Central memory CD8-positive, alpha-beta T cell (primary cell): ENCODE measurements at regions not wholly inside any gene's neighbourhood (a gene's known extent, or its start where the extent isn't known, plus 50 kb on each side); places are given as distances from the start of the nearest gene placed in this dataset.
"Not testable (repeated sequence)": the region's sequence is repeated elsewhere in the genome, so short reads cannot be mapped to it uniquely, and the experiment has no call there.

Experiments
- ATAC-seq: fragments of 150-1000 bp; cut with Tn5 transposase; replicated peaks from 2 replicates; pipeline ENCODE4 v1.10.0; 2022; ENCODE audit warnings: mild to moderate bottlenecking, moderate FRiP score, moderate number of reproducible peaks; ENCODE audit not compliant: poor library complexity, severe bottlenecking; ENCODE audit errors: extremely low read depth
- DNase-seq, 2 donors: peaks; one replicate each; pipeline ENCODE4 v3.0.0; 2021; ENCODE audit warnings: low spot score in 2 of 2
- H3K27ac Mint-ChIP-seq: one replicate; pipeline ENCODE4 v1.8.0; 2022; ENCODE audit warnings: low read depth, mild to moderate bottlenecking, moderate library complexity, mixed read lengths
- H3K27me3 Mint-ChIP-seq: one replicate; pipeline ENCODE4 v1.8.0; 2022; ENCODE audit warnings: mixed read lengths
- H3K36me3 Mint-ChIP-seq: one replicate; pipeline ENCODE4 v1.8.0; 2022; ENCODE audit warnings: mild to moderate bottlenecking, moderate library complexity, mixed read lengths; ENCODE audit not compliant: insufficient read depth
- H3K4me1 Mint-ChIP-seq: one replicate; pipeline ENCODE4 v1.8.0; 2022; ENCODE audit warnings: mixed read lengths
- H3K4me3 Mint-ChIP-seq: one replicate; pipeline ENCODE4 v1.8.0; 2022; ENCODE audit warnings: mild to moderate bottlenecking, moderate library complexity, mixed read lengths
- H3K9me3 Mint-ChIP-seq: one replicate; pipeline ENCODE4 v1.8.0; 2022; ENCODE audit warnings: mixed read lengths

- H3K4me1 Mint-ChIP-seq, result no peaks in the 10 kb centered on the region
- no peak overlapping the region for H3K27ac Mint-ChIP-seq
- ATAC-seq, result no peak
- H3K36me3 Mint-ChIP-seq, result peaks cover 2% of the 10 kb centered on the region
- peaks cover 22% of the 10 kb centered on the region for H3K27me3 Mint-ChIP-seq
- H3K9me3 Mint-ChIP-seq, result no peaks in the 10 kb centered on the region
- H3K4me3 Mint-ChIP-seq, result no peak overlapping the region
- no peak for DNase-seq
Observed at GRCh38 chr5:123294544-123294943, 128.7 kb downstream of the CEP120 start.

GRCh38 chr5:123289210-123289609 is 134.0 kb downstream of the CEP120 start:
- no peak for DNase-seq
- no peak overlapping the region for H3K4me3 Mint-ChIP-seq
- no peaks in the 10 kb centered on the region for H3K4me1 Mint-ChIP-seq
- no peak for ATAC-seq
- H3K27ac Mint-ChIP-seq, result no peak overlapping the region
- H3K36me3 Mint-ChIP-seq, result peaks cover 2% of the 10 kb centered on the region
- H3K9me3 Mint-ChIP-seq, result no peaks in the 10 kb centered on the region
- H3K27me3 Mint-ChIP-seq, result peaks cover 57% of the 10 kb centered on the region

- Mint-ChIP-seq H3K27ac (no peak overlapping the region), H3K4me1 (no peaks in the 10 kb centered on the region), H3K27me3 (peaks cover 71% of the 10 kb centered on the region), H3K36me3 (peaks cover 2% of the 10 kb centered on the region), H3K4me3 (no peak overlapping the region), H3K9me3 (no peaks in the 10 kb centered on the region)
- DNase-seq (no peak), ATAC-seq (no peak)
Observed at GRCh38 chr5:123287881-123288280, 135.3 kb downstream of the CEP120 start.

- ATAC-seq (no peak), DNase-seq (no peak)
- Mint-ChIP-seq H3K36me3 (no peaks in the 10 kb centered on the region), H3K4me3 (no peak overlapping the region), H3K9me3 (no peaks in the 10 kb centered on the region), H3K4me1 (no peaks in the 10 kb centered on the region), H3K27ac (no peak overlapping the region), H3K27me3 (peaks cover 81% of the 10 kb centered on the region)
Observed at GRCh38 chr5:123286891-123287290, 136.3 kb downstream of the CEP120 start.

GRCh38 chr5:123285122-123286023 is 137.8 kb downstream of the CEP120 start:
- DNase-seq, result no peak
- H3K27me3 Mint-ChIP-seq, result peaks cover 82% of the 10 kb centered on the region
- no peaks in the 10 kb centered on the region for H3K4me1 Mint-ChIP-seq
- H3K9me3 Mint-ChIP-seq, result no peaks in the 10 kb centered on the region
- H3K27ac Mint-ChIP-seq, result no peak overlapping the region
- no peak for ATAC-seq
- H3K4me3 Mint-ChIP-seq, result no peak overlapping the region
- no peaks in the 10 kb centered on the region for H3K36me3 Mint-ChIP-seq

- no peak overlapping the region for H3K27ac Mint-ChIP-seq
- peaks cover 66% of the 10 kb centered on the region for H3K27me3 Mint-ChIP-seq
- DNase-seq, result no peak
Observed at GRCh38 chr5:123283499-123283898, 139.7 kb downstream of the CEP120 start.

GRCh38 chr5:123283031-123283430 is 140.2 kb downstream of the CEP120 start:
- H3K9me3 Mint-ChIP-seq, result no peaks in the 10 kb centered on the region
- H3K36me3 Mint-ChIP-seq, result no peaks in the 10 kb centered on the region
- ATAC-seq (no peak), DNase-seq (no peak)
- peaks cover 66% of the 10 kb centered on the region for H3K27me3 Mint-ChIP-seq
- no peaks in the 10 kb centered on the region for H3K4me1 Mint-ChIP-seq
- H3K27ac Mint-ChIP-seq, result no peak overlapping the region
- no peak overlapping the region for H3K4me3 Mint-ChIP-seq

More at GRCh38 chr5:123283499-123283898, 139.7 kb downstream of the CEP120 start:
- Mint-ChIP-seq H3K4me1 (no peaks in the 10 kb centered on the region), H3K36me3 (no peaks in the 10 kb centered on the region), H3K4me3 (no peak overlapping the region), H3K9me3 (no peaks in the 10 kb centered on the region)
- ATAC-seq, result no peak

GRCh38 chr5:123282444-123282843 is 140.8 kb downstream of the CEP120 start:
- ATAC-seq, result no peak
- H3K4me3 Mint-ChIP-seq, result no peak overlapping the region
- no peaks in the 10 kb centered on the region for H3K9me3 Mint-ChIP-seq
- no peaks in the 10 kb centered on the region for H3K36me3 Mint-ChIP-seq
- H3K27me3 Mint-ChIP-seq, result peaks cover 65% of the 10 kb centered on the region
- H3K27ac Mint-ChIP-seq, result no peak overlapping the region
- no peak for DNase-seq
- no peaks in the 10 kb centered on the region for H3K4me1 Mint-ChIP-seq

- H3K27ac Mint-ChIP-seq, H3K4me1 Mint-ChIP-seq, ATAC-seq, H3K4me3 Mint-ChIP-seq, H3K36me3 Mint-ChIP-seq, DNase-seq, H3K9me3 Mint-ChIP-seq: not testable (repeated sequence)
- H3K27me3 Mint-ChIP-seq, result peaks cover 50% of the 10 kb centered on the region
Observed at GRCh38 chr5:123280854-123281253, 142.3 kb downstream of the CEP120 start.

- ATAC-seq (no peak), DNase-seq (no peak)
- Mint-ChIP-seq H3K4me3 (no peak overlapping the region), H3K27me3 (peaks cover 32% of the 10 kb centered on the region), H3K9me3 (no peaks in the 10 kb centered on the region), H3K27ac (no peak overlapping the region), H3K36me3 (no peaks in the 10 kb centered on the region), H3K4me1 (no peaks in the 10 kb centered on the region)
Observed at GRCh38 chr5:123279136-123279535, 144.1 kb downstream of the CEP120 start.

GRCh38 chr5:123278284-123278683 is 144.9 kb downstream of the CEP120 start:
- DNase-seq (no peak), ATAC-seq (no peak)
- Mint-ChIP-seq H3K9me3 (no peaks in the 10 kb centered on the region), H3K27me3 (peaks cover 24% of the 10 kb centered on the region), H3K36me3 (no peaks in the 10 kb centered on the region), H3K4me3 (no peak overlapping the region), H3K4me1 (no peaks in the 10 kb centered on the region), H3K27ac (no peak overlapping the region)

GRCh38 chr5:123273984-123274383 is 149.2 kb downstream of the CEP120 start:
- Mint-ChIP-seq H3K36me3 (no peaks in the 10 kb centered on the region), H3K27ac (no peak overlapping the region), H3K27me3 (no peaks in the 10 kb centered on the region), H3K4me3 (no peak overlapping the region), H3K4me1 (no peaks in the 10 kb centered on the region), H3K9me3 (no peaks in the 10 kb centered on the region)
- DNase-seq (no peak), ATAC-seq (no peak)

GRCh38 chr5:123273095-123273494 is 150.1 kb downstream of the CEP120 start:
- no peak overlapping the region for H3K27ac Mint-ChIP-seq
- DNase-seq, result no peak
- H3K27me3 Mint-ChIP-seq, result no peaks in the 10 kb centered on the region
- H3K9me3 Mint-ChIP-seq, result no peaks in the 10 kb centered on the region
- H3K4me1 Mint-ChIP-seq, result no peaks in the 10 kb centered on the region
- no peak overlapping the region for H3K4me3 Mint-ChIP-seq
- no peak for ATAC-seq
- no peaks in the 10 kb centered on the region for H3K36me3 Mint-ChIP-seq
